NCI-H524 treated with DMSO at 0.1 percent for 48 hours (cell line): ENCODE measurements at regions not wholly inside any gene's neighbourhood (a gene's known extent, or its start where the extent isn't known, plus 50 kb on each side); places are given as distances from the start of the nearest gene placed in this dataset.

Experiments
- DNase-seq: peaks from one replicate; lab custom pipeline; 2025; lab: John Stamatoyannopoulos, UW

- no peak for DNase-seq
Measured at GRCh38 chr6:3640868-3641267, 110.6 kb downstream of the PXDC1 start.

GRCh38 chr6:3638662-3639061 lies 112.9 kb downstream of the PXDC1 start:
- no peak for DNase-seq

GRCh38 chr6:3636060-3636459 lies 115.5 kb downstream of the PXDC1 start:
- DNase-seq = no peak

GRCh38 chr6:3635482-3635881 lies 116.0 kb downstream of the PXDC1 start:
- no peak for DNase-seq

- DNase-seq = no peak
Measured at GRCh38 chr6:3634280-3634816, 117.2 kb downstream of the PXDC1 start.

GRCh38 chr6:3633711-3634110 lies 117.8 kb downstream of the PXDC1 start:
- no peak for DNase-seq

- DNase-seq = no peak
Measured at GRCh38 chr6:3631877-3632276, 119.6 kb downstream of the PXDC1 start.

GRCh38 chr6:3631186-3631585 lies 120.3 kb downstream of the PXDC1 start:
- DNase-seq = no peak

GRCh38 chr6:3630258-3630835 lies 121.2 kb downstream of the PXDC1 start:
- no peak for DNase-seq

- DNase-seq = no peak
Measured at GRCh38 chr6:3627956-3628835, 123.3 kb downstream of the PXDC1 start.

- DNase-seq = no peak
Measured at GRCh38 chr6:3627501-3627900, 124.0 kb downstream of the PXDC1 start.

- no peak for DNase-seq
Measured at GRCh38 chr6:3625980-3626563, 125.4 kb downstream of the PXDC1 start.

GRCh38 chr6:3625149-3625979 lies 126.1 kb downstream of the PXDC1 start:
- no peak for DNase-seq

- DNase-seq = no peak
Measured at GRCh38 chr6:3624250-3625136, 127.0 kb downstream of the PXDC1 start.

- no peak for DNase-seq
Measured at GRCh38 chr6:3623451-3624249, 127.9 kb downstream of the PXDC1 start.

- DNase-seq = no peak
Measured at GRCh38 chr6:3621411-3621810, 130.1 kb downstream of the PXDC1 start.

- no peak for DNase-seq
Measured at GRCh38 chr6:3620937-3621336, 130.6 kb downstream of the PXDC1 start.

GRCh38 chr6:3620389-3620788 lies 131.1 kb downstream of the PXDC1 start:
- no peak for DNase-seq

GRCh38 chr6:3619800-3620199 lies 131.7 kb downstream of the PXDC1 start:
- no peak for DNase-seq

- no peak for DNase-seq
Measured at GRCh38 chr6:3619201-3619600, 132.3 kb downstream of the PXDC1 start.
